ENCODE measurements at regions not wholly inside any gene's neighbourhood (a gene's known extent, or its start where the extent isn't known, plus 50 kb on each side); places are given as distances from the start of the nearest gene placed in this dataset.

- 93 to 98% (median 94%) methylated on average over 2 of the region's 2 CpGs for WGBS, 3 donors
- H3K27ac ChIP-seq (ENCODE audit: low read depth in 1 of 3, low read length in 2 of 3) = no peak overlapping the region
- DNase-seq (no peak), FAIRE-seq (no peak)
- H3K9me3 ChIP-seq (ENCODE audit: control insufficient read depth in 2 of 2, insufficient read depth in 1 of 2, low read depth in 1 of 2, low read length in 1 of 2) = peaks cover 0 to 2% of the 10 kb centered on the region in 2 donors
- H3K27me3 ChIP-seq (ENCODE audit: control insufficient read depth in 3 of 3, insufficient read depth in 3 of 3, low read length in 3 of 3) = no peaks in the 10 kb centered on the region
- H3K4me1 ChIP-seq (ENCODE audit: control insufficient read depth in 3 of 3, insufficient read depth in 2 of 3, low read depth in 1 of 3, low read length in 2 of 3) = peaks cover 0 to 11% (median under 1%) of the 10 kb centered on the region in 3 donors
- H3K36me3 ChIP-seq (ENCODE audit: control insufficient read depth in 3 of 3, insufficient read depth in 2 of 3, low read depth in 1 of 3, low read length in 3 of 3) = no peaks in the 10 kb centered on the region
- H3K4me3 ChIP-seq (ENCODE audit: low read depth in 1 of 3, low read length in 3 of 3) = no peak overlapping the region
These were observed 511.9 kb upstream of the ZMIZ1 start for GRCh38 chr10:78556705-78557432.

GRCh38 chr10:78557433-78557925 is 511.3 kb upstream of the ZMIZ1 start:
- Histone ChIP-seq H3K4me3 (ENCODE audit: low read depth in 1 of 3, low read length in 3 of 3) (no peak overlapping the region), H3K27ac (ENCODE audit: low read depth in 1 of 3, low read length in 2 of 3) (no peak overlapping the region), H3K4me1 (ENCODE audit: control insufficient read depth in 3 of 3, insufficient read depth in 2 of 3, low read depth in 1 of 3, low read length in 2 of 3) (peaks cover 0 to 5% (median 0%) of the 10 kb centered on the region in 3 donors), H3K36me3 (ENCODE audit: control insufficient read depth in 3 of 3, insufficient read depth in 2 of 3, low read depth in 1 of 3, low read length in 3 of 3) (no peaks in the 10 kb centered on the region), H3K9me3 (ENCODE audit: control insufficient read depth in 2 of 2, insufficient read depth in 1 of 2, low read depth in 1 of 2, low read length in 1 of 2) (peaks cover 0 to 2% of the 10 kb centered on the region in 2 donors), H3K27me3 (ENCODE audit: control insufficient read depth in 3 of 3, insufficient read depth in 3 of 3, low read length in 3 of 3) (no peaks in the 10 kb centered on the region)
- FAIRE-seq = no peak
- WGBS, 3 donors = 84 to 92% (median 89%) methylated on average over 2 of the region's 2 CpGs
- no peak for DNase-seq

GRCh38 chr10:78559661-78560340 is 509.0 kb upstream of the ZMIZ1 start:
- Histone ChIP-seq H3K9me3 (ENCODE audit: control insufficient read depth in 2 of 2, insufficient read depth in 1 of 2, low read depth in 1 of 2, low read length in 1 of 2) (peaks cover 0 to 2% of the 10 kb centered on the region in 2 donors), H3K4me1 (ENCODE audit: control insufficient read depth in 3 of 3, insufficient read depth in 2 of 3, low read depth in 1 of 3, low read length in 2 of 3) (no peaks in the 10 kb centered on the region), H3K36me3 (ENCODE audit: control insufficient read depth in 3 of 3, insufficient read depth in 2 of 3, low read depth in 1 of 3, low read length in 3 of 3) (no peaks in the 10 kb centered on the region), H3K27me3 (ENCODE audit: control insufficient read depth in 3 of 3, insufficient read depth in 3 of 3, low read length in 3 of 3) (no peaks in the 10 kb centered on the region), H3K4me3 (ENCODE audit: low read depth in 1 of 3, low read length in 3 of 3) (no peak overlapping the region), H3K27ac (ENCODE audit: low read depth in 1 of 3, low read length in 2 of 3) (no peak overlapping the region)
- WGBS, 3 donors = 74 to 84% (median 75%) methylated on average over 10 of the region's 10 CpGs
- FAIRE-seq (no peak), DNase-seq (no peak)

- DNase-seq (no peak), FAIRE-seq (no peak)
- no peak overlapping the region for H3K4me3 ChIP-seq (ENCODE audit: low read depth in 1 of 3, low read length in 3 of 3)
- H3K36me3 ChIP-seq (ENCODE audit: control insufficient read depth in 3 of 3, insufficient read depth in 2 of 3, low read depth in 1 of 3, low read length in 3 of 3) = no peaks in the 10 kb centered on the region
- H3K27ac ChIP-seq (ENCODE audit: low read depth in 1 of 3, low read length in 2 of 3) = no peak overlapping the region
- no peaks in the 10 kb centered on the region for H3K27me3 ChIP-seq (ENCODE audit: control insufficient read depth in 3 of 3, insufficient read depth in 3 of 3, low read length in 3 of 3)
- H3K4me1 ChIP-seq (ENCODE audit: control insufficient read depth in 3 of 3, insufficient read depth in 2 of 3, low read depth in 1 of 3, low read length in 2 of 3) = no peaks in the 10 kb centered on the region
- H3K9me3 ChIP-seq (ENCODE audit: control insufficient read depth in 2 of 2, insufficient read depth in 1 of 2, low read depth in 1 of 2, low read length in 1 of 2) = no peaks in the 10 kb centered on the region
- 72 to 75% (median 75%) methylated on average over 4 of the region's 4 CpGs for WGBS, 3 donors
These were observed 508.5 kb upstream of the ZMIZ1 start for GRCh38 chr10:78560341-78560688.

- Histone ChIP-seq H3K27ac (ENCODE audit: low read depth in 1 of 3, low read length in 2 of 3) (no peak overlapping the region), H3K36me3 (ENCODE audit: control insufficient read depth in 3 of 3, insufficient read depth in 2 of 3, low read depth in 1 of 3, low read length in 3 of 3) (no peaks in the 10 kb centered on the region), H3K9me3 (ENCODE audit: control insufficient read depth in 2 of 2, insufficient read depth in 1 of 2, low read depth in 1 of 2, low read length in 1 of 2) (no peaks in the 10 kb centered on the region), H3K27me3 (ENCODE audit: control insufficient read depth in 3 of 3, insufficient read depth in 3 of 3, low read length in 3 of 3) (no peaks in the 10 kb centered on the region), H3K4me3 (ENCODE audit: low read depth in 1 of 3, low read length in 3 of 3) (no peak overlapping the region), H3K4me1 (ENCODE audit: control insufficient read depth in 3 of 3, insufficient read depth in 2 of 3, low read depth in 1 of 3, low read length in 2 of 3) (peaks cover 0 to 20% (median 0%) of the 10 kb centered on the region in 3 donors)
- FAIRE-seq (no peak), DNase-seq (no peak)
- WGBS, 3 donors = 70 to 92% (median 80%) methylated on average over 2 of the region's 2 CpGs
These were observed 505.5 kb upstream of the ZMIZ1 start for GRCh38 chr10:78563314-78563713.

GRCh38 chr10:78565841-78566240 is 502.9 kb upstream of the ZMIZ1 start:
- Histone ChIP-seq H3K27ac (ENCODE audit: low read depth in 1 of 3, low read length in 2 of 3) (no peak overlapping the region), H3K4me1 (ENCODE audit: control insufficient read depth in 3 of 3, insufficient read depth in 2 of 3, low read depth in 1 of 3, low read length in 2 of 3) (peaks cover 0 to 21% (median 0%) of the 10 kb centered on the region in 3 donors), H3K27me3 (ENCODE audit: control insufficient read depth in 3 of 3, insufficient read depth in 3 of 3, low read length in 3 of 3) (no peaks in the 10 kb centered on the region), H3K4me3 (ENCODE audit: low read depth in 1 of 3, low read length in 3 of 3) (no peak overlapping the region), H3K9me3 (ENCODE audit: control insufficient read depth in 2 of 2, insufficient read depth in 1 of 2, low read depth in 1 of 2, low read length in 1 of 2) (no peaks in the 10 kb centered on the region), H3K36me3 (ENCODE audit: control insufficient read depth in 3 of 3, insufficient read depth in 2 of 3, low read depth in 1 of 3, low read length in 3 of 3) (no peaks in the 10 kb centered on the region)
- DNase-seq (no peak), FAIRE-seq (no peak)
- WGBS, 3 donors = 73 to 94% (median 84%) methylated on average over 4 of the region's 4 CpGs

GRCh38 chr10:78566284-78567111 is 502.3 kb upstream of the ZMIZ1 start:
- 67 to 82% (median 79%) methylated on average over 8 of the region's 8 CpGs for WGBS, 3 donors
- peak overlapping the region in 1 of 3 donors; percentile 3 for H3K27ac ChIP-seq (ENCODE audit: low read depth in 1 of 3, low read length in 2 of 3)
- FAIRE-seq = no peak

GRCh38 chr10:78567680-78568455 is 500.9 kb upstream of the ZMIZ1 start:
- Histone ChIP-seq H3K36me3 (ENCODE audit: control insufficient read depth in 3 of 3, insufficient read depth in 2 of 3, low read depth in 1 of 3, low read length in 3 of 3) (no peaks in the 10 kb centered on the region), H3K27me3 (ENCODE audit: control insufficient read depth in 3 of 3, insufficient read depth in 3 of 3, low read length in 3 of 3) (no peaks in the 10 kb centered on the region), H3K4me3 (ENCODE audit: low read depth in 1 of 3, low read length in 3 of 3) (no peak overlapping the region), H3K9me3 (ENCODE audit: control insufficient read depth in 2 of 2, insufficient read depth in 1 of 2, low read depth in 1 of 2, low read length in 1 of 2) (no peaks in the 10 kb centered on the region), H3K4me1 (ENCODE audit: control insufficient read depth in 3 of 3, insufficient read depth in 2 of 3, low read depth in 1 of 3, low read length in 2 of 3) (peaks cover 0 to 21% (median 0%) of the 10 kb centered on the region in 3 donors), H3K27ac (ENCODE audit: low read depth in 1 of 3, low read length in 2 of 3) (no peak overlapping the region)
- DNase-seq = peak; percentile 27 to 65
- FAIRE-seq = no peak
- WGBS, 3 donors = 33 to 65% (median 49%) methylated on average over 10 of the region's 10 CpGs

More at GRCh38 chr10:78566284-78567111, 502.3 kb upstream of the ZMIZ1 start:
- no peaks in the 10 kb centered on the region for H3K9me3 ChIP-seq (ENCODE audit: control insufficient read depth in 2 of 2, insufficient read depth in 1 of 2, low read depth in 1 of 2, low read length in 1 of 2)
- H3K4me1 ChIP-seq (ENCODE audit: control insufficient read depth in 3 of 3, insufficient read depth in 2 of 3, low read depth in 1 of 3, low read length in 2 of 3) = peaks cover 0 to 21% (median 0%) of the 10 kb centered on the region in 3 donors
- H3K36me3 ChIP-seq (ENCODE audit: control insufficient read depth in 3 of 3, insufficient read depth in 2 of 3, low read depth in 1 of 3, low read length in 3 of 3) = no peaks in the 10 kb centered on the region
- H3K4me3 ChIP-seq (ENCODE audit: low read depth in 1 of 3, low read length in 3 of 3) = no peak overlapping the region
- DNase-seq = no peak
- H3K27me3 ChIP-seq (ENCODE audit: control insufficient read depth in 3 of 3, insufficient read depth in 3 of 3, low read length in 3 of 3) = no peaks in the 10 kb centered on the region
